ENCODE measurements at regions not wholly inside any gene's neighbourhood (a gene's known extent, or its start where the extent isn't known, plus 50 kb on each side); places are given as distances from the start of the nearest gene placed in this dataset.

DNA sequence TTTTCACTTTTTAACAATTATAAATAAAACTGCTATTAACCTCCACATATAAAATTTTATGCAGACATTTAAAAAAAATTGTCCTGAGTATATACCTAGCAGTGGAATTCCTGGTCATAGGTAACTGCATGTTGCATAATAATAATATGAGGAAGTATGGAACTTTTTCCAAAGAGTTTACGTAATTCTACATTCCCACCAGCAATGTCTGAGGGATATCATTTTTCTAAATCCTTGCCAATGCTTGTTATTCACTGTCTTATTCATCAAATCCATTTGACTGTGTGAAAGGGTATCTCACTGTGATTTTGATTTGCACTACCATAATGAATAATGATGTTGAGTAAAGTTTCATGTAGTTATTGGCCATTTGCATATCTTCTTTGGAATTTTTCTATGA is 393.8 kb downstream of the LRFN5 start:
- Mint-ChIP-seq H3K9me3 (no peaks in the 10 kb centered on the region), H3K36me3 (ENCODE audit: low read depth) (no peaks in the 10 kb centered on the region), H3K4me3 (no peak overlapping the region), H3K4me1 (no peaks in the 10 kb centered on the region; the same call in 2 of the 3 replicates), H3K27me3 (ENCODE audit: insufficient read depth, low read depth, poor library complexity) (no peaks in the 10 kb centered on the region), H3K27ac (no peak overlapping the region)
- H3K27ac ChIP-seq (ENCODE audit: low read depth) = no peak overlapping the region
- no peaks in the 10 kb centered on the region for H3K27me3 ChIP-seq (ENCODE audit: insufficient read depth)
- no peaks in the 10 kb centered on the region for H3F3A ChIP-seq (replicated peaks; ENCODE audit: low read depth)
- no peak overlapping the region for H3K4me2 ChIP-seq
- no peaks in the 10 kb centered on the region for H3K79me2 ChIP-seq (replicated peaks; ENCODE audit: insufficient read depth)
- TF ChIP-seq CREB1 (CRISPR knock-in tag; IDR thresholded peaks at IDR 0.05; ENCODE audit: low read depth) = no peak
- no peak for TF ChIP-seq ZNF114 (CRISPR knock-in tag; IDR thresholded peaks at IDR 0.05)
- no peak for TF ChIP-seq JUNB (IDR thresholded peaks at IDR 0.05; ENCODE audit: unreplicated experiment)
- TF ChIP-seq ZNF331 (CRISPR knock-in tag; IDR thresholded peaks at IDR 0.05; ENCODE audit: low read depth) = no peak
- TF ChIP-seq, protein P1, sequence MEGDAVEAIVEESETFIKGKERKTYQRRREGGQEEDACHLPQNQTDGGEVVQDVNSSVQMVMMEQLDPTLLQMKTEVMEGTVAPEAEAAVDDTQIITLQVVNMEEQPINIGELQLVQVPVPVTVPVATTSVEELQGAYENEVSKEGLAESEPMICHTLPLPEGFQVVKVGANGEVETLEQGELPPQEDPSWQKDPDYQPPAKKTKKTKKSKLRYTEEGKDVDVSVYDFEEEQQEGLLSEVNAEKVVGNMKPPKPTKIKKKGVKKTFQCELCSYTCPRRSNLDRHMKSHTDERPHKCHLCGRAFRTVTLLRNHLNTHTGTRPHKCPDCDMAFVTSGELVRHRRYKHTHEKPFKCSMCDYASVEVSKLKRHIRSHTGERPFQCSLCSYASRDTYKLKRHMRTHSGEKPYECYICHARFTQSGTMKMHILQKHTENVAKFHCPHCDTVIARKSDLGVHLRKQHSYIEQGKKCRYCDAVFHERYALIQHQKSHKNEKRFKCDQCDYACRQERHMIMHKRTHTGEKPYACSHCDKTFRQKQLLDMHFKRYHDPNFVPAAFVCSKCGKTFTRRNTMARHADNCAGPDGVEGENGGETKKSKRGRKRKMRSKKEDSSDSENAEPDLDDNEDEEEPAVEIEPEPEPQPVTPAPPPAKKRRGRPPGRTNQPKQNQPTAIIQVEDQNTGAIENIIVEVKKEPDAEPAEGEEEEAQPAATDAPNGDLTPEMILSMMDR (conservative IDR thresholded peaks at IDR 0.05; ENCODE audit: low read depth in 2 of 2) = no peak
- no peak for TF ChIP-seq STAT1 (IDR thresholded peaks at IDR 0.05; ENCODE audit: unreplicated experiment)
- TF ChIP-seq, protein P2, sequence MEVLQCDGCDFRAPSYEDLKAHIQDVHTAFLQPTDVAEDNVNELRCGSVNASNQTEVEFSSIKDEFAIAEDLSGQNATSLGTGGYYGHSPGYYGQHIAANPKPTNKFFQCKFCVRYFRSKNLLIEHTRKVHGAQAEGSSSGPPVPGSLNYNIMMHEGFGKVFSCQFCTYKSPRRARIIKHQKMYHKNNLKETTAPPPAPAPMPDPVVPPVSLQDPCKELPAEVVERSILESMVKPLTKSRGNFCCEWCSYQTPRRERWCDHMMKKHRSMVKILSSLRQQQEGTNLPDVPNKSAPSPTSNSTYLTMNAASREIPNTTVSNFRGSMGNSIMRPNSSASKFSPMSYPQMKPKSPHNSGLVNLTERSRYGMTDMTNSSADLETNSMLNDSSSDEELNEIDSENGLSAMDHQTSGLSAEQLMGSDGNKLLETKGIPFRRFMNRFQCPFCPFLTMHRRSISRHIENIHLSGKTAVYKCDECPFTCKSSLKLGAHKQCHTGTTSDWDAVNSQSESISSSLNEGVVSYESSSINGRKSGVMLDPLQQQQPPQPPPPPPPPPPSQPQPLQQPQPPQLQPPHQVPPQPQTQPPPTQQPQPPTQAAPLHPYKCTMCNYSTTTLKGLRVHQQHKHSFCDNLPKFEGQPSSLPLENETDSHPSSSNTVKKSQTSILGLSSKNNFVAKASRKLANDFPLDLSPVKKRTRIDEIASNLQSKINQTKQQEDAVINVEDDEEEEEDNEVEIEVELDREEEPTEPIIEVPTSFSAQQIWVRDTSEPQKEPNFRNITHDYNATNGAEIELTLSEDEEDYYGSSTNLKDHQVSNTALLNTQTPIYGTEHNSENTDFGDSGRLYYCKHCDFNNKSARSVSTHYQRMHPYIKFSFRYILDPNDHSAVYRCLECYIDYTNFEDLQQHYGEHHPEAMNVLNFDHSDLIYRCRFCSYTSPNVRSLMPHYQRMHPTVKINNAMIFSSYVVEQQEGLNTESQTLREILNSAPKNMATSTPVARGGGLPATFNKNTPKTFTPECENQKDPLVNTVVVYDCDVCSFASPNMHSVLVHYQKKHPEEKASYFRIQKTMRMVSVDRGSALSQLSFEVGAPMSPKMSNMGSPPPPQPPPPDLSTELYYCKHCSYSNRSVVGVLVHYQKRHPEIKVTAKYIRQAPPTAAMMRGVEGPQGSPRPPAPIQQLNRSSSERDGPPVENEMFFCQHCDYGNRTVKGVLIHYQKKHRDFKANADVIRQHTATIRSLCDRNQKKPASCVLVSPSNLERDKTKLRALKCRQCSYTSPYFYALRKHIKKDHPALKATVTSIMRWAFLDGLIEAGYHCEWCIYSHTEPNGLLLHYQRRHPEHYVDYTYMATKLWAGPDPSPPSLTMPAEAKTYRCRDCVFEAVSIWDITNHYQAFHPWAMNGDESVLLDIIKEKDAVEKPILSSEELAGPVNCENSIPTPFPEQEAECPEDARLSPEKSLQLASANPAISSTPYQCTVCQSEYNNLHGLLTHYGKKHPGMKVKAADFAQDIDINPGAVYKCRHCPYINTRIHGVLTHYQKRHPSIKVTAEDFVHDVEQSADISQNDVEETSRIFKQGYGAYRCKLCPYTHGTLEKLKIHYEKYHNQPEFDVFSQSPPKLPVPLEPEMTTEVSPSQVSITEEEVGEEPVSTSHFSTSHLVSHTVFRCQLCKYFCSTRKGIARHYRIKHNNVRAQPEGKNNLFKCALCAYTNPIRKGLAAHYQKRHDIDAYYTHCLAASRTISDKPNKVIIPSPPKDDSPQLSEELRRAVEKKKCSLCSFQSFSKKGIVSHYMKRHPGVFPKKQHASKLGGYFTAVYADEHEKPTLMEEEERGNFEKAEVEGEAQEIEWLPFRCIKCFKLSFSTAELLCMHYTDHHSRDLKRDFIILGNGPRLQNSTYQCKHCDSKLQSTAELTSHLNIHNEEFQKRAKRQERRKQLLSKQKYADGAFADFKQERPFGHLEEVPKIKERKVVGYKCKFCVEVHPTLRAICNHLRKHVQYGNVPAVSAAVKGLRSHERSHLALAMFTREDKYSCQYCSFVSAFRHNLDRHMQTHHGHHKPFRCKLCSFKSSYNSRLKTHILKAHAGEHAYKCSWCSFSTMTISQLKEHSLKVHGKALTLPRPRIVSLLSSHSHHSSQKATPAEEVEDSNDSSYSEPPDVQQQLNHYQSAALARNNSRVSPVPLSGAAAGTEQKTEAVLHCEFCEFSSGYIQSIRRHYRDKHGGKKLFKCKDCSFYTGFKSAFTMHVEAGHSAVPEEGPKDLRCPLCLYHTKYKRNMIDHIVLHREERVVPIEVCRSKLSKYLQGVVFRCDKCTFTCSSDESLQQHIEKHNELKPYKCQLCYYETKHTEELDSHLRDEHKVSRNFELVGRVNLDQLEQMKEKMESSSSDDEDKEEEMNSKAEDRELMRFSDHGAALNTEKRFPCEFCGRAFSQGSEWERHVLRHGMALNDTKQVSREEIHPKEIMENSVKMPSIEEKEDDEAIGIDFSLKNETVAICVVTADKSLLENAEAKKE (CRISPR knock-in tag; IDR thresholded peaks at IDR 0.05) = no peak
- ATAC-seq (no peak), DNase-seq (ENCODE audit: low spot score) (no peak)
- H3K9me2 ChIP-seq (ENCODE audit: insufficient read depth) = no peaks in the 10 kb centered on the region
- no peaks in the 10 kb centered on the region for H3K36me3 ChIP-seq (ENCODE audit: insufficient read depth)
- no peaks in the 10 kb centered on the region for H3K4me1 ChIP-seq (ENCODE audit: insufficient read depth)
- H4K20me1 ChIP-seq (replicated peaks; ENCODE audit: insufficient read depth) = no peaks in the 10 kb centered on the region
- no peak overlapping the region for H3K4me3 ChIP-seq
- H2AFZ ChIP-seq = no peak overlapping the region

Measured in GM23338 (cell line).